HFF-Myc (cell line): ENCODE measurements at regions not wholly inside any gene's neighbourhood (a gene's known extent, or its start where the extent isn't known, plus 50 kb on each side); places are given as distances from the start of the nearest gene placed in this dataset.

ENCODE experiments used
- DNase-seq: peaks from one replicate; pipeline ENCODE4 v3.0.0-alpha.2; 2011; ENCODE audit warnings: low read depth; ENCODE audit errors: extremely low read depth
- H3K4me3 ChIP-seq: replicated peaks from 2 replicates; pipeline ENCODE4 v1.5.1; 2011; ENCODE audit warnings: low read depth, mild to moderate bottlenecking, control low read depth, low read length
- CTCF ChIP-seq: IDR thresholded peaks from 2 replicates; pipeline ENCODE4 v1.5.1; 2012; ENCODE audit warnings: mild to moderate bottlenecking, low read depth, low read length, control low read depth; ENCODE audit errors: missing control alignments

- TF ChIP-seq CTCF = no peak
- H3K4me3 ChIP-seq = no peak overlapping the region
These were observed 96.2 kb upstream of the TOP1 start for GRCh38 chr20:40932436-40932835.

GRCh38 chr20:40933758-40934157 is 94.9 kb upstream of the TOP1 start:
- DNase-seq = no peak
- H3K4me3 ChIP-seq = no peak overlapping the region
- no peak for TF ChIP-seq CTCF

More at GRCh38 chr20:40932436-40932835, 96.2 kb upstream of the TOP1 start:
- no peak for DNase-seq

DNA sequence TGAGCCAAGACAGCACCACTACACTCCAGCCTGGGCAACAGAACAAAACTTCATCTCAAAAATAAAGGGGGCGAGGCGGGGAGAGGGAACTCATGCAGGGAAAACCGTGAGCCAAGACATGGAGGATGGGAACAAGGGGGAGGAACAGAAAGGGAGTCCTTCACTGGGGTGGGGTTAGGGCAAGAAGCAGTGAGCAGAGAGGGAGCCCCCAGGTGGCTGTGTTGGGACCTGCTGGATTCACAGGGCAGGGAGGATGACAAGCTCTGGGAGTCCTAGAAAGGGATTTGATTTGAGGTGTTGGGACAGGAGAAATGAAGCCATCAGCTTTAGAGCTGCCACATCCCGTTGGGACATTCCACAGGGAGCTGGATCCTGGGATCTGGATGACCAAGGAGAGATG is 90.6 kb upstream of the TOP1 start:
- peak; percentile 26 for TF ChIP-seq CTCF
- DNase-seq = no peak
- H3K4me3 ChIP-seq = no peak overlapping the region

- DNase-seq = no peak
- no peak overlapping the region for H3K4me3 ChIP-seq
- TF ChIP-seq CTCF = no peak
These were observed 89.0 kb upstream of the TOP1 start for GRCh38 chr20:40939667-40940066.

DNA sequence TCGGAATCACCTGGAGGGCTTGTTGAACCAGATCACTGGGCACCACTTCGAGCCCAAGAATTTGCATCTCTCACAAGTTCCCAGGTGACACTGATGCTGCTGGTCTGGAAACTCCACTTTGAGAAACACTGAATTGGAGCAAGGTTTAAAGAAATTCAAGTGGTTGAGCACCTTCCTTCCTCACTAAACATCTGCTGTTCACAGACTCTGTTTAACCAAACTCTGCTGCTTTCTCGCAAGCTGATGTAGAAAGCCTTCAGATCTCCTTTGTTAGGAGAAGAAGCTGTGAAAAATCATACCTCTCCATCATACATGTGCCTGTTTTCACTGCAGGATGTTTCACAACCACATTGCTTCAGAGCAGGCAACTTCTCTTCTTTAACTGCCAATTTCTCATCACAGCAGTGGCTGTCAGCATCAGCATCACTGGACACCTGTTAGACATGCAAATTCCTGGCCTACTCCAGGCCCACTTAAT is 87.5 kb upstream of the TOP1 start:
- TF ChIP-seq CTCF = no peak
- DNase-seq = no peak
- H3K4me3 ChIP-seq = no peak overlapping the region

GRCh38 chr20:40942006-40942405 is 86.6 kb upstream of the TOP1 start:
- H3K4me3 ChIP-seq = no peak overlapping the region
- no peak for TF ChIP-seq CTCF
- DNase-seq = no peak

- no peak for TF ChIP-seq CTCF
- no peak for DNase-seq
- no peak overlapping the region for H3K4me3 ChIP-seq
These were observed 85.8 kb upstream of the TOP1 start for GRCh38 chr20:40942775-40943174.
